ENCODE measurements at regions not wholly inside any gene's neighbourhood (a gene's known extent, or its start where the extent isn't known, plus 50 kb on each side); places are given as distances from the start of the nearest gene placed in this dataset.

- no peak for DNase-seq (ENCODE audit: extremely low read depth, low read depth)
- no peak overlapping the region for H3K4me3 ChIP-seq (replicated peaks; ENCODE audit: low read depth, low read length)
- no peak for TF ChIP-seq CTCF (IDR thresholded peaks at IDR 0.05; ENCODE audit: low read depth, low read length, missing control alignments)
Measured at GRCh38 chr9:115192280-115192679, 74.3 kb upstream of the TNC start.

DNA sequence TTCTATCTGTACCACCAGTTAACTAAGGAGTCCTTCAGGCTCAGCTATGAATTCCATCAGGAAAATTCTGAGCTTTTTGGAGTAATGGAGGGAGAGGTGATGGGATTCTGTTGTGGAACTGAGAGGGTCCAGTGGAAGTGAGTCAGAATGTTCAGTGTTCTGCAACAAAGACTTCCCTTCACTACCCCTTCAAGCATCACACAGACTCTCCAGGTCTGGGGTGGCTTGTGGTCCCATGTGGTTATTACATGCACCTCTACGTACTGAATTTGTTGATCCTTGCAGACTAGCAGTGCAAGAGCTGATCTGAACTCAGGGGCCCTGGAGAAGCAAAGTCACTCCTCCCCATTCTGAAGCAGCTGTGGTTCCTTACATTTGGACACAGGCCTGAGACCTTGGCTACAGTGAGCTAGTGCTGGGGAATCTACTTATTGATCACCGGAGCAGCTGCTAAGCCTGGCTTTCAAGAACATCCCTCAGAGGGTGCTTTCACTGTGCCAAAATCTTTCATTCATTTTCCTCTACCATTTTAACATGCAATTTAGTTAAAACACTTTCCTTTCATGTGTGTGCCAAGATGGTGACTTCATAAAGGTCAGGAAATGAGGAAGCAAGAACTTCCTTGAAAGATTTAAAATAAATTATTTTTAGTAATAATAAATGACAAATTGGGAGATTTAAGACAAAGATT, 75.0 kb upstream of the TNC start:
- DNase-seq (ENCODE audit: extremely low read depth, low read depth), result no peak

DNA sequence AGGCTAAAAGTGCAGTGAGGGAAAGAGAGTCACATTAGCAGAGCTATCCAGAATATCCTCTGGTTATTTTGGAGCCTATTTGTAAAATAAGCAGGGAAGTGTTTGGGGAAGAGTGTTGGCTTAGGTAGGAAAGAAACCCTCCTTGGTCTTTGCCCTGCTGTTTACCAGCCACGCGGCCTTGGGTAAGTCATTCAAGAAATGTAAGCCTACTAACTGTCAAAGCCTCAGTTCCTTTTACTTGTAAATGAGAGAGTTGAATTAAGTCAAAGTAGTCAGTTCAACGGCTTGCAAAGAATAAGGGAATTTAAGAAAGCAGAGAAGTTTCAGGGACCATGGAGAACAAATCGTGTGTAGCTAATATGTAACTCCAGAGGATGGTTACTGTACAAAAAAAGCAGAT, 75.8 kb upstream of the TNC start:
- DNase-seq (ENCODE audit: extremely low read depth, low read depth), result no peak
- TF ChIP-seq CTCF (IDR thresholded peaks at IDR 0.05; ENCODE audit: low read depth, low read length, missing control alignments), result no peak

More for the DNA sequence above, 75.0 kb upstream of the TNC start:
- no peak overlapping the region for H3K4me3 ChIP-seq (replicated peaks; ENCODE audit: low read depth, low read length)
- TF ChIP-seq CTCF (IDR thresholded peaks at IDR 0.05; ENCODE audit: low read depth, low read length, missing control alignments), result no peak

DNA sequence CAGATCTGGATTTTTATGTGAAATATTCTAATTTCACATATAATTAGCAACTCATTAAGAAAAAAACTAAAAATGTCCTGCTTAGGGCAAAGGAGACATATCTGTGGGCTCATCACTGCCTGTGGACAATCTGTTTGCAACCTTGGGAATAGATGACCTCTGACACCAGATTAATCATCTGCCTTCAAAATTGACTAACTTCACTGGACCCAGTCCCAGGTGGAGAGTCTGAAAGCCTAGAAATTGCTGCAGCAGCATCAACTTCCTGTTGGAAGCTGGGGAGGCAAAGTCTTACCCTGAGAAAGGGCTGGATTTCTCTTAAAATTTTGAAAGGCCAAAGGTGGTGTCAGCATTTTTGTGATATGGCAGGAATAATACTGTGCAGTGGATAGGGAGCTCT, 76.3 kb upstream of the TNC start:
- no peak overlapping the region for H3K4me3 ChIP-seq (replicated peaks; ENCODE audit: low read depth, low read length)
- DNase-seq (ENCODE audit: extremely low read depth, low read depth), result no peak
- TF ChIP-seq CTCF (IDR thresholded peaks at IDR 0.05; ENCODE audit: low read depth, low read length, missing control alignments), result no peak

More for the DNA sequence above, 75.8 kb upstream of the TNC start:
- no peak overlapping the region for H3K4me3 ChIP-seq (replicated peaks; ENCODE audit: low read depth, low read length)

DNA sequence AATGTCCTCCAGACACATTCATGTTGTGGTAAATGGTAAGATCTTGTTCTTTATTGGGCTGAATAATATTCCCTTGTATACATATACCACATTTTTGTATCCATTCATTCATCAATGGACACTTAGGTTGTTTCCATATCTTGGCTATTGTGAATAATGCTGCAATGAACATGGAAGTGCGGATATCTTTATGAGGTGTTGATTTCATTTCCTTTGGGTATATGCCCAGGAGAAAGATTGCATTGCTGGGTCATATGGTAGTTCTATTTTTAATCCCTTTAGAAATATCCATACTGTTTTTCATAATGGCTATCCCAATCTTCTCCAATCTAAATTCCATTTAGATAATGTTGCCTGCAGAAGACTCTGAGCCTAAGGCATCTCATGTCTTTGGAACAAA, 78.0 kb upstream of the TNC start:
- no peak for DNase-seq (ENCODE audit: extremely low read depth, low read depth)
- H3K4me3 ChIP-seq (replicated peaks; ENCODE audit: low read depth, low read length), result no peak overlapping the region
- TF ChIP-seq CTCF (IDR thresholded peaks at IDR 0.05; ENCODE audit: low read depth, low read length, missing control alignments), result no peak

GRCh38 chr9:115196919-115197318, 79.0 kb upstream of the TNC start:
- DNase-seq (ENCODE audit: extremely low read depth, low read depth), result no peak
- TF ChIP-seq CTCF (IDR thresholded peaks at IDR 0.05; ENCODE audit: low read depth, low read length, missing control alignments), result no peak
- H3K4me3 ChIP-seq (replicated peaks; ENCODE audit: low read depth, low read length), result no peak overlapping the region

DNA sequence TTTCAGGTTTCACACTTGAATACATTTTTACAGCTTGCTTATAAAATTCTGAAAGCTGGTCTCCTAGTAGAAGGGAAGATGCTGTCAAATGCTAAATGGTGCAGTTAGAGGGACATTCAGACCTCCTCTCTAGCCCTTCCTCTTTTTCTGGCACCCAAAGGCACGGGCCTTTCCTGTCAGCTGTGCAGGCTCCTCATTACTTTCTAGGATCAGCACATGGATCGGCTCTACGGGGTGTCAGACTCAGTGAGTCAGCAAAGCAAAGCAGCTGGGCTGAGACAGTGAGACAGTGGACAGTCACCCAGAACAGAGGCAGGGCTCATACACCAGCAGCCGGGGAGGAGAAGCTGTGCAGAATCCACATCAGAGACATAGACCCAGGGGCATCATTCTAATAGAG, 80.0 kb upstream of the TNC start:
- DNase-seq (ENCODE audit: extremely low read depth, low read depth), result no peak
- no peak overlapping the region for H3K4me3 ChIP-seq (replicated peaks; ENCODE audit: low read depth, low read length)
- TF ChIP-seq CTCF (IDR thresholded peaks at IDR 0.05; ENCODE audit: low read depth, low read length, missing control alignments), result no peak

Measured in HFF-Myc (cell line).